Rectal smooth muscle tissue (tissue), 1 donor: ENCODE measurements at regions not wholly inside any gene's neighbourhood (a gene's known extent, or its start where the extent isn't known, plus 50 kb on each side); places are given as distances from the start of the nearest gene placed in this dataset.

Source experiments
- H3K27ac ChIP-seq: one replicate; pipeline ENCODE4 v1.7.0; 2013; ENCODE audit warnings: low read depth, low read length, inconsistent platforms
- H3K27me3 ChIP-seq: one replicate; pipeline ENCODE4 v1.7.0; 2013; ENCODE audit warnings: low read length; ENCODE audit not compliant: control insufficient read depth, insufficient read depth
- H3K36me3 ChIP-seq: one replicate; pipeline ENCODE4 v1.7.0; 2013; ENCODE audit warnings: low read length; ENCODE audit not compliant: control insufficient read depth, insufficient read depth
- H3K4me1 ChIP-seq: one replicate; pipeline ENCODE4 v1.7.0; 2013; ENCODE audit warnings: low read length; ENCODE audit not compliant: control insufficient read depth, insufficient read depth
- H3K4me3 ChIP-seq: one replicate; pipeline ENCODE4 v1.7.0; 2013; ENCODE audit warnings: low read length
- H3K9ac ChIP-seq: one replicate; pipeline ENCODE4 v1.7.0; 2013; ENCODE audit warnings: low read length

- no peak overlapping the region for H3K4me3 ChIP-seq
- H3K9ac ChIP-seq, result no peak overlapping the region
- no peak overlapping the region for H3K27ac ChIP-seq
- H3K36me3 ChIP-seq, result no peaks in the 10 kb centered on the region
- H3K27me3 ChIP-seq, result peaks cover 4% of the 10 kb centered on the region
- no peaks in the 10 kb centered on the region for H3K4me1 ChIP-seq
These were observed 323.5 kb downstream of the UACA start for GRCh38 chr15:70439880-70440279.

GRCh38 chr15:70439304-70439877 is 324.0 kb downstream of the UACA start:
- no peak overlapping the region for H3K9ac ChIP-seq
- peaks cover 4% of the 10 kb centered on the region for H3K27me3 ChIP-seq
- H3K4me1 ChIP-seq, result no peaks in the 10 kb centered on the region
- H3K36me3 ChIP-seq, result no peaks in the 10 kb centered on the region
- H3K27ac ChIP-seq, result no peak overlapping the region
- H3K4me3 ChIP-seq, result no peak overlapping the region

GRCh38 chr15:70438776-70439175 is 324.6 kb downstream of the UACA start:
- H3K4me1 ChIP-seq, result no peaks in the 10 kb centered on the region
- peaks cover 4% of the 10 kb centered on the region for H3K27me3 ChIP-seq
- no peak overlapping the region for H3K4me3 ChIP-seq
- H3K27ac ChIP-seq, result no peak overlapping the region
- no peak overlapping the region for H3K9ac ChIP-seq
- H3K36me3 ChIP-seq, result no peaks in the 10 kb centered on the region

GRCh38 chr15:70437882-70438451 is 325.4 kb downstream of the UACA start:
- H3K27me3 ChIP-seq, result peaks cover 4% of the 10 kb centered on the region
- H3K9ac ChIP-seq, result no peak overlapping the region
- no peaks in the 10 kb centered on the region for H3K4me1 ChIP-seq
- no peak overlapping the region for H3K4me3 ChIP-seq
- H3K36me3 ChIP-seq, result no peaks in the 10 kb centered on the region
- H3K27ac ChIP-seq, result no peak overlapping the region

DNA sequence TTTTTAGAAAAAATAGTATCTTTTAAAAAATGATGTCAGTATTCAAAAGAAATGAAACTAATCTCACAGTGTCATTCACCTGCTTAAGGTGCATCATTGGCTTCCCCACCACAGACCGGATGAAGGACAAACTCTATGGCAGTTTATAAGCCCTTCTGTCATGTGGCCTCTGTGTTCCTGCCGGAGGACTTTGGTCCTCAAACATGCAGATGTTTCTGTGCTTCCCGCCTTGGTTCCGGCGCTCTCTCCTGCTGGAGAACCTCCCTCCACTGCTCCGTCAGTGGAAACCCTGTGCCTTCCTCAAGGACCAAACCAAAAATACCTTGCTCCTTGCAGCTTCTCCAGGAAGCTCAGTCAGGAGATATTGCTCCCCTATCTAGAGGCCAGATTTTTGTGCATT is 326.3 kb downstream of the UACA start:
- Histone ChIP-seq H3K36me3 (no peaks in the 10 kb centered on the region), H3K4me3 (no peak overlapping the region), H3K9ac (no peak overlapping the region), H3K27ac (no peak overlapping the region), H3K27me3 (peaks cover 4% of the 10 kb centered on the region), H3K4me1 (no peaks in the 10 kb centered on the region)

GRCh38 chr15:70436428-70436827 is 326.9 kb downstream of the UACA start:
- peaks cover 4% of the 10 kb centered on the region for H3K27me3 ChIP-seq

DNA sequence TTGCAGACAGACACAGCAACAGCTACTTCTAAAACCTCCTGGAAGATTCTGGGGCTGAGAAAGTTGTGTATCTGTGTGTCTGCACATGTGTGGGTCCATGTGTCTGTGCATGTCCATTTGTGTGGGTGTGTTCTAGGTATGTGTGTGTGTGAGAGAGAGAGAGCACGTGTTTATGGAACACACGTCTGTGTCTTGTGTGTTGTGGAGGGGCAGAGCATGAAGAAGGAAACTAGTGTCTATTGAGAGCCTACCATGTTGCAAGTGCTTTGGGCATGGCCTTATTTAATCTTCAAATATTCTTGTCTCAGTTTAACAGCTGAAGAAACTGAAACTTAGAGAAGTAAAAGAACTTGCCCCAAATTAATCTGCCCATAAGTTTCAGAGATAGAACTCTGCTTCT is 327.5 kb downstream of the UACA start:
- Histone ChIP-seq H3K9ac (no peak overlapping the region), H3K27ac (no peak overlapping the region), H3K4me3 (no peak overlapping the region), H3K27me3 (no peaks in the 10 kb centered on the region), H3K4me1 (no peaks in the 10 kb centered on the region), H3K36me3 (no peaks in the 10 kb centered on the region)

More at GRCh38 chr15:70436428-70436827, 326.9 kb downstream of the UACA start:
- Histone ChIP-seq H3K4me1 (no peaks in the 10 kb centered on the region), H3K27ac (no peak overlapping the region), H3K4me3 (no peak overlapping the region), H3K9ac (no peak overlapping the region), H3K36me3 (no peaks in the 10 kb centered on the region)

DNA sequence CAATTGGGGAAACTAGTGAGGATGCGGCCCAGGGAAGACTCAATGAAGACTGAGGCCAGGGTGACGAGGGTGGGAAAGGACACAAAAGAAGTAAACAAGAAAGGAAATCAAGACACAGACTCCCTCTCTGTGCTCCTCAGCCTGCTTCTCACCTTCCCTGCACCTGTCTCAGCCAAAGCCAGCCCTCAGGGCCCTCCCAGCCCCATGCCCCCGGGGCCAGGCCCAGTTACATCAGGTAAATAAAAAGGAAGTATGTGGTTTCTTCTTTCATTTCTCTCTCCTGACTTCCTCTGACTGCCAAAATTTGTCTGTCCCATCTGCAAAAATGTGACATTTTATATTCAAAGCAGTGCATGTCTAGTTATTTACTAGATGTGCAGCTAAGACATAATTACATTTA is 328.0 kb downstream of the UACA start:
- no peak overlapping the region for H3K4me3 ChIP-seq
- no peaks in the 10 kb centered on the region for H3K36me3 ChIP-seq
- no peaks in the 10 kb centered on the region for H3K27me3 ChIP-seq
- no peak overlapping the region for H3K27ac ChIP-seq
- H3K4me1 ChIP-seq, result no peaks in the 10 kb centered on the region
- H3K9ac ChIP-seq, result no peak overlapping the region

DNA sequence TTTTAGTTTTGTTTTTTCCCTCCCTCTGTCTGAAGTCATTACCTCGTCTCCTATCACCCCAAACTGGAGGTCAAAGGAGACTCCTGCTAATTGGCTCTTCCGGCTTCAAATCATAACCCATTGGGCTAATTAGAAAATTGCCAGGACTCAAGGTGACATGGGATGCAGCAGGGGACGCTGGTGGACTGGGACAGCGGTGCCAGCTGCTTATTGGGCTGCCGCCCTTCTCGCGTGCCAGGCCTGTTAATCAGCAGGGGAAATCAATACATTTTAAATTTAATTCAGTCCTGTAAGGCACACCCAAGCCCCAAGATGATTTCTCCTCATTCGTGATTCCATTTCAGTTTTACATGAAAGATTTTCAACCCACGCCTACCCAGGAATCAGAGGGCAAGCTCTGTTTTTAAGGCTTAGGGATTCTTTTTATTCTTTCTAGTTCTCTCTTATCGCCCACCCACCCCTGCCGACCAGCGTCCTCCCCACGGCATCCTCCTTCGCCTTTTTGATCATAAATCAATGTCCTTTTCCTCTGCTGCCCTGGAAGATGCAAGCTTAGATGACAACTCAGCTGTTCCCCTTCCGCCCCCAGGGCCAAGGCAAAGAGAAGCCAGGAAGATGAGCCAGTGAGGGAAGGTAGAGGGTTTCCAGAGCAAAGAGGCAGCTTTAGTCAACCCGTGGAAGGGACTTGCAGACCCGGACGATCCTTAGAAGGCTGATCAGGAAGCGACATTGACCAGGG is 329.6 kb downstream of the UACA start:
- H3K4me1 ChIP-seq, result no peaks in the 10 kb centered on the region
- H3K27ac ChIP-seq, result no peak overlapping the region
- H3K9ac ChIP-seq, result no peak overlapping the region
- no peaks in the 10 kb centered on the region for H3K36me3 ChIP-seq
- no peak overlapping the region for H3K4me3 ChIP-seq
- no peaks in the 10 kb centered on the region for H3K27me3 ChIP-seq

GRCh38 chr15:70432924-70433495 is 330.3 kb downstream of the UACA start:
- H3K36me3 ChIP-seq, result no peaks in the 10 kb centered on the region
- H3K4me3 ChIP-seq, result no peak overlapping the region
- no peaks in the 10 kb centered on the region for H3K4me1 ChIP-seq
- no peaks in the 10 kb centered on the region for H3K27me3 ChIP-seq
- H3K27ac ChIP-seq, result no peak overlapping the region
- H3K9ac ChIP-seq, result no peak overlapping the region

GRCh38 chr15:70431854-70432253 is 331.5 kb downstream of the UACA start:
- H3K27ac ChIP-seq, result no peak overlapping the region
- no peaks in the 10 kb centered on the region for H3K4me1 ChIP-seq
- no peak overlapping the region for H3K4me3 ChIP-seq
- H3K27me3 ChIP-seq, result no peaks in the 10 kb centered on the region
- H3K9ac ChIP-seq, result no peak overlapping the region
- H3K36me3 ChIP-seq, result no peaks in the 10 kb centered on the region

GRCh38 chr15:70430069-70430468 is 332.4 kb upstream of the TLE3 start:
- H3K4me1 ChIP-seq, result no peaks in the 10 kb centered on the region
- H3K27ac ChIP-seq, result no peak overlapping the region
- no peak overlapping the region for H3K9ac ChIP-seq

More at GRCh38 chr15:70430069-70430468, 332.4 kb upstream of the TLE3 start:
- no peaks in the 10 kb centered on the region for H3K36me3 ChIP-seq
- no peak overlapping the region for H3K4me3 ChIP-seq
- H3K27me3 ChIP-seq, result no peaks in the 10 kb centered on the region
